GM12891 (cell line): ENCODE measurements at regions not wholly inside any gene's neighbourhood (a gene's known extent, or its start where the extent isn't known, plus 50 kb on each side); places are given as distances from the start of the nearest gene placed in this dataset.

ENCODE experiments used
- PAX5 ChIP-seq: IDR thresholded peaks from 2 replicates; pipeline ENCODE4 v1.6.1; 2011; ENCODE audit warnings: low read length, moderate library complexity, mild to moderate bottlenecking; ENCODE audit not compliant: insufficient read depth, severe bottlenecking
- POLR2A ChIP-seq: IDR thresholded peaks from 2 replicates; pipeline ENCODE4 v1.6.1; 2011; ENCODE audit warnings: low read depth, low read length, control low read depth
- POLR2AphosphoS5 ChIP-seq: IDR thresholded peaks from 2 replicates; pipeline ENCODE4 v1.6.1; 2011; ENCODE audit warnings: low read depth, low read length, control low read depth
- POU2F2 ChIP-seq: IDR thresholded peaks from 2 replicates; pipeline ENCODE4 v1.6.1; 2011; ENCODE audit warnings: low read depth, mild to moderate bottlenecking, control low read depth, low read length, moderate library complexity
- SPI1 ChIP-seq: IDR thresholded peaks from 2 replicates; pipeline ENCODE4 v1.6.1; 2011; ENCODE audit warnings: low read depth, low read length, control low read depth
- TAF1 ChIP-seq: IDR thresholded peaks from 2 replicates; pipeline ENCODE4 v1.6.1; 2011; ENCODE audit warnings: low read depth, low read length, control low read depth

GRCh38 chr18:76052227-76052595 lies 442.8 kb downstream of the ZNF516 start:
- TF ChIP-seq POLR2AphosphoS5 (no peak), POLR2A (no peak), TAF1 (no peak), POU2F2 (no peak), SPI1 (no peak), PAX5 (no peak)
